ENCODE measurements at regions not wholly inside any gene's neighbourhood (a gene's known extent, or its start where the extent isn't known, plus 50 kb on each side); places are given as distances from the start of the nearest gene placed in this dataset.
"Not testable (repeated sequence)": the region's sequence is repeated elsewhere in the genome, so short reads cannot be mapped to it uniquely, and the experiment has no call there.

GRCh38 chr11:122441666-122442035 lies 213.9 kb upstream of the UBASH3B start:
- no peak for DNase-seq

GRCh38 chr11:122440811-122441665 lies 214.5 kb upstream of the UBASH3B start:
- DNase-seq: no peak

- no peak for DNase-seq
These were observed 215.4 kb upstream of the UBASH3B start for GRCh38 chr11:122439866-122440810.

GRCh38 chr11:122436188-122436555 lies 219.3 kb upstream of the UBASH3B start:
- DNase-seq: no peak

- DNase-seq: no peak
These were observed 219.9 kb upstream of the UBASH3B start for GRCh38 chr11:122435540-122436187.

GRCh38 chr11:122434786-122435185 lies 220.7 kb upstream of the UBASH3B start:
- no peak for DNase-seq

- DNase-seq: no peak
These were observed 225.0 kb upstream of the UBASH3B start for GRCh38 chr11:122430490-122430889.

GRCh38 chr11:122426073-122426472 lies 229.4 kb upstream of the UBASH3B start:
- no peak for DNase-seq

GRCh38 chr11:122424636-122425035 lies 230.9 kb upstream of the UBASH3B start:
- DNase-seq: no peak

- no peak for DNase-seq
These were observed 231.6 kb upstream of the UBASH3B start for GRCh38 chr11:122423886-122424285.

- no peak for DNase-seq
These were observed 232.2 kb upstream of the UBASH3B start for GRCh38 chr11:122423273-122423672.

- no peak for DNase-seq
These were observed 232.8 kb upstream of the UBASH3B start for GRCh38 chr11:122422682-122423081.

- DNase-seq: no peak
These were observed 233.8 kb upstream of the UBASH3B start for GRCh38 chr11:122421702-122422101.

GRCh38 chr11:122418032-122418431 lies 237.5 kb upstream of the UBASH3B start:
- DNase-seq: no peak

GRCh38 chr11:122414406-122415018 lies 241.0 kb upstream of the UBASH3B start:
- DNase-seq: no peak

- no peak for DNase-seq
These were observed 241.8 kb upstream of the UBASH3B start for GRCh38 chr11:122413677-122414076.

GRCh38 chr11:122412581-122412980 lies 242.9 kb upstream of the UBASH3B start:
- DNase-seq: no peak

GRCh38 chr11:122406466-122406865 lies 249.1 kb upstream of the UBASH3B start:
- DNase-seq: no peak

- no peak for DNase-seq
These were observed 249.8 kb upstream of the UBASH3B start for GRCh38 chr11:122405547-122406341.

- no peak for DNase-seq
These were observed 251.0 kb upstream of the UBASH3B start for GRCh38 chr11:122404571-122404970.

- not testable (repeated sequence) for DNase-seq
These were observed 253.9 kb upstream of the UBASH3B start for GRCh38 chr11:122401581-122401980.

GRCh38 chr11:122399375-122399774 lies 256.1 kb upstream of the UBASH3B start:
- no peak for DNase-seq

Data from CD4-positive, alpha-beta T cell treated with Interleukin-6 for 4 hours (primary cell).